Left forelimb (tissue), 1 donor: ENCODE measurements at regions not wholly inside any gene's neighbourhood (a gene's known extent, or its start where the extent isn't known, plus 50 kb on each side); places are given as distances from the start of the nearest gene placed in this dataset.
A peak's percentile ranks its signal among the peaks of the same experiment; 100 is the strongest.

Source experiments
- DNase-seq: peaks from one replicate; pipeline ENCODE4 v3.0.0-alpha.2; 2018; ENCODE audit warnings: low spot score

DNA sequence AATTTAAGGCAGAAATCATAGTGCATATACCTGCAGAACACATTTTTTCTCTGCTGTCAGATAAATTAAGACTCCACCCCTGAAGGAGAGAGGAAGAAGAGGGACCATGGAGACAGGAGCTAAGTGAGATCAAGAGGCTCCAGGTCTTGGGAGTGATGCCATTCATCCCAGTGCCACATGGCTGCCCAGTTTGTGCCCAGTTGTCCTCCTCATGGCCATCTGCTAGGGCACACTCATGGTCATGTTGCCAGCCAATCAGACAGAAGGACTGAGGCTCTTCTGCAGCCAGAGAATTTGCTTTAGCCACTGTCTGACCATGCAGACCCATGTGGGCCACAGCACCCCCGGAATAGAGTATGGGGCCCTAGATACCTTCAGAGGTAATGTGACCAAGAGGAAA is 270.5 kb upstream of the PROK2 start:
- no peak for DNase-seq

DNA sequence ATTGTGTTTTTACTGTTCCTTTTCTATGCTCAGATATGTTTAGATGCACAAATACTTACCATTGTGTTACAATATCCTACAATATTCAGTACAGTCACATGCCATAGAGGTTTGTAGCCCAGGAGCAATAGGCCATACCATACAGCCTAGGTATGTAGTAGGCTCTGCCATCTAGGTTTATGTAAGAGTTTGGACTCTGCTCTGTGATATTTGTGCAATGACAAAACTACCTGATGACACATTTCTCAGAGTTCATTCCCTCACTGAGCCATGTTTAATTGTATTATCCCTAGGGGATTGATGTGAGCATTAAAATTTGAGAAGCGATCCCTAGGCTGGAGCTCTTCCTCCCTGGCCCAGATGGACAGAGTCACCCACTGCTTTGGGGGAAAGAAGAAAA is 270.0 kb upstream of the PROK2 start:
- DNase-seq, result no peak

DNA sequence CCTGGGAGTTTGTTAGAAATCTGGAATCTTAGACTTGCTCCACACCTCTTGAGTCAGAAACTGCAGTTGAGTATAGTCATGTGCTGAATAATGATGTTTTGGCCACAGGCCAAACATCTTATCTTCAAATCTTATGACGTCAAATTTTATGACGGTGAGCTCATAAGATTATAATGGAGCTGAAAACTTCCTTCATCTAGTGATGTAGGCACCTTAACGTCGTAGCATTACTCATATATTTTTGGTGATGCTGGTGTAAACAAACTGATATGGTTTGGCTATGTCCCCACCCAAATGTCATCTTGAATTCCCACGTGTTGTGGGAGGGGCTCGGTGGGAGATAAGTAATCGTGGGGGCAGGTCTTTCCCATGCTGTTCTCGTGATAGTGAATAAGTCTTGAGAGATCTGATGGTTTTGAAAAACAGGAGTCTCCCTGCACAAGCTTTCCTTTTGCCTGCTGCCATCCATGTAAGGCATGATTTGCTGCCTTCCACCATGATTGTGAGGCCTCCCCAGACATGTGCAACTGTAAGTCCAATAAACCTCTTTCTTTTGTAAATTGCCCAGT is 268.0 kb upstream of the PROK2 start:
- no peak for DNase-seq

DNA sequence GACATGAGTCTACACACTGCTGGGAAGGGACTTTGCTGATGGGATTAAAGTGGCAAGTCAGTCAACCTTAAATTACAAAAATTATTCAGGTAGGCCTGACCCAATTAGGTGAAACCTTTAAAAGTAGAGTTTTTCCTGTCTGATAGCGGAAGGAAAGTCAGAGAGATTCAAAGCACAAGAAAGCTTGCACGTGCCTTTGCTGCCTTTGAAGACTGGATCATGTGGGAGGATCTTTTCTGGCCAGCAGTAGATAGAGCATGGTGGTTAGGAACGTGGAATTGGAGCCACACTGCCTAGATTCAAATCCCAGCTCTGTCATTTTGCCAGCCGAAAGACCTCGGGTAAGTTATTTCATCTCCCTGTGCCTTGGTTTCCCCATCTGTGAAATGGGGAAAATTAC is 265.8 kb upstream of the PROK2 start:
- no peak for DNase-seq

DNA sequence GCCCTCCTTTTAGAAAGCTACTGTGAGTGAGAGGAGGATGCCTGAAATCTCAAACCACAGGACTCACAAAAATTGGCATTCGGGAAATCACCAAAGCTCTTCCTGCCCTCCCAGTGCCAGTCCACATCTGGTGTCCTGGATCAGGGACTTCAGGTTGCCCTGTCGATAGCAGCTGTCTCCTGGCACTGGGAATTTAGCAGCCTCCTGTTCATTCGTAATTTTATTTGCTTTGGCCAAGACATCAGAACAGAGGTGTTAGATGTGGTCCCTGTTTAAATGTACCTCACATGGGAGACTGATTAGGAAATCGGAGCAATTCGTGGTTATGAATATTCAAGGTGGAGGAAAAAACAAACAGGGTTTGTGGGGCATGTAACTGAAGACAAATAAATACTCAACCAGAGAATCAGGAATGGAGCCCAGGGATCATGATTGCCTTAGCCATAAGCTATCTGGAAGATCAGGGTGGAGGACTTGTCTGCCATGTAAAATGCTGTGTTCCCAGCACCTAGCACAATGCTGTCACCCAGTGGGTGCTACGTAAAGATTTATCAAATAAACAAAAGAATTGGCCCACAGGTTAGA is 265.2 kb upstream of the PROK2 start:
- DNase-seq, result no peak

DNA sequence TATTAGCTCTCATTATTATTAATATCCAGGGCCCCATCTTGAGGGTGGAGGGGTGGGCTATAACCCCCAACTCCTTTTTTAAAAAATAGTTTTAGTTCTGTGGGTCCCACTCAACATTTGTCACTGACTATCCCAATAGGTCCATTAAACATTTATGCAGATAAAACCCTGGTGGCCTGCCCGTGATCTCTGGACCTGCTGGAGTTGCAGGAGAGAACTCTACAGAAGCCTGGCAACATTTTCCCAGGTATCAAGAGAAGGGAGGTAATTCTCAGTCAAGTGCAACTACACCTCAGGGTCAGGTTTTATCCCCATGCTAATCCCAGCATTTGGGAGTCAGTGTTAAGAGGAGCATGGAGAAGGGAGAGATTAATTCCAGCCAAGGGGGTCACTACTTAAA is 264.4 kb upstream of the PROK2 start:
- no peak for DNase-seq

DNA sequence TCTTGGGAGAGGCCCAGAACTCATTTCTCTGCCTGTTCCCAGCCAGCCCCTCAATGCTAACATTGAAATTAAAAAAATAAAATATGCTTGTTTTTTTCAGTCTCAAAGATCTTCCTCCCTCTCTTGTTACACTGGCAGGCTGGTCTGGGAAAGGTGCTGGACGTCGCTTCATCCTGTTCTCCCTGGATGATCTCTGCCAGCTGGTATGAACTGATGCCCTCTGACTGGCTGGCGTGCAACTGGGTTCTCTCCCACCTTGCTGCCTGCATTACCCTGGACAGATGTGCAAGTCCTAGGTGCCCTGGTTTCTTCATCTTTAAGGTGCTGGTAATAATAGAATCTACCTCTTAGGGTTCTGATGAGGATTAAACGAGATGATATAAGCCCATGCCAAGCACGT is 263.9 kb upstream of the PROK2 start:
- no peak for DNase-seq

DNA sequence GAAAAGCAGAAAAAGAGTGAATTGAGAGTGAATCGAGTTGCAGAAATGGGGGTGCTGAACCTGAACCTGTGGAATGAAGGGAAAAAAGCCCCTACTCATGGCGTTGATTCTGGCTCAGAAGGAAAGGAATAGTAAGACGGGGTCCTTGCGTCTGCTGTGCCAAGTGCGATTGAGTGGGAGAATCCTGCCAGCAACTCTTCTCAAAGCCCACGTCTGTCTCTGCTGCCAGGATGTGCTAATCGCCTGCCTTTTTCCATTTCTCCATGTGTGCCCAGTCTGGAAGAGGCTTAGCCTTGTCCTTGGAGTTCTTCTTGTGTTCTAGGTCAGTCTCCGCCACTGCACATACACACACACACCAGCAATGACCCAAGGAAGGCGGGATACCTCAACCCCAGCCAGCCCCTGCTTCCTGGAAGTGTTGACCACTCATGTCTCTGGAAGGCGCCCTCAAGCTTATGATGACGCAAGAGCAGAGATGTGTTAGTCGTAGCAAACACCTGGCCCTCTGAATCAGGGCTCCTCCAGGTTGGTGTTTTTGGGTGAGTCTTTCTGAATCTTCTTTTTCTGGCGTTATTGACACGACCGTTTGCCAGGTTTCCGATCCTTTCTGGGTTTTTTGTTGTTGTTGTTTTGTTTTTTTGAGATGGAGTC is 262.4 kb upstream of the PROK2 start:
- no peak for DNase-seq

DNA sequence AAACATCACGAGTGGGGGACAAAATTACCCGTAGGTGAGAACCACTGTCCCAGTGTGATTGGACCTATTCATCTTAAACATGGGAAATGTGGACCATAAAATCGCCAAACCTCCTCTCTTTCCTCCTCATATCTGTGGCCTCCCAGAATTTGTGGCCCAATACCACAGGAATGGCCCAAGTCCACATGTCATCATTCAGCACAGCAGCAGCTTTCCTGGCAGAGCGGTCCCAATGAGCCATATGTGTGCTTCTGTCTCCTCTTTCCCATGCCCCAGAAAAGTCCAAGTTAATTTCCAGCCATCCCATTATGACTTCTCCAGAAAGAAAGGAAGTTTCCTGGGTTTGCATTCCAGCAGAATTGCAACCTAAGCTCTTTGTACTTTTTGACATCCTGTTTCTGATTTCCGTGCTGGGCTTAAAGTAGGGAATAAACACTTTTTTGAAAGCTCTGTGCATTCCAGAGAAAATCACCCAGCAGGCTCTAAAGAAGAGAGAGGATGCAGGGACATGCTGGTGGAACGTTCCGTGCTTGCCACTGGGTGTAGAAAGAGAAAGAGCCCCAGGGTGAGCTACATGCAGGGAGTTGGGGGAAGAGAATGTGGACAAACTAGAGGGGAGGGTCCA is 259.4 kb upstream of the PROK2 start:
- no peak for DNase-seq

DNA sequence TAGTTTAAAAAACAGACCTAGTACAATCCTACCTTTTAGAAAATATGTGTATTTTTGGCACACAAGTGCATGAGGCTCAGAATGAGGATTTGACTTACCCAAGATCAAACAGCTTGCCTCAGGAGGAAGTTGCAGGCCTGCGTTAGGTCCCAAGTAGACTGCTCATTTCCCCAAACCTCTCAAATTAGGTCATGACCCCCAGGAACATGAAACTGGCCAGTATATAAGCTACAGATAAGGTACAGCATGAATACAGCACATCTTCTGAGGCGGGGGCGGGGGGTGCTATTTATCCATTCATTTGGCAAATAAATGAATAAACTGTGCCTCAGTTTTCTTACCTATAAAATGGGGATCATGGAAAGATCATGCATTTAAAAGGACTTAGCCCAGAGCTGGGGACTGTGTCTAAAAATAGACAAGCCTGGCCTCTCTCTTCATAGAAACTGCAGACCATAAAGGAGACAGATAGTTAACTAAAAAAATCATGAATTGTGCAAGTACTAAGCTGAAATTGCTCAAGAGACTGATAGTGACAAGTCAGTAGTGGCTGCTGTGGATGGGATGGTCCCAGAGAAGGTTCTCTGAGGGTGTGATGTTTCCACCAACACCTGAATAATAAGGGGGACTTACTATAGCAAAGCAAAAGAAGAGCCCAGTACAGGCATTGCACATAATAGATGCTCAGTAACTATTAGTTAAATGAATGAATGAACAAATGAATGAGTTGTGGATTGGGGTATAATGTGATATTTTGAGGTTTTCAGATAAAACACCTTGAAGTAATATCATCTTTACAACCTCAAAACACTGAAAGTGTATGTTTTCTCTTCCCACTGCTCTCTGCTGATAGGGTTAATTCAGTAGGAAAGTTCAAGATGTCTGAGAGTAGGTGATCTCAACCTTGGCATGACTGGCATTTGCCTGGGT is 258.5 kb upstream of the PROK2 start:
- DNase-seq, result no peak

DNA sequence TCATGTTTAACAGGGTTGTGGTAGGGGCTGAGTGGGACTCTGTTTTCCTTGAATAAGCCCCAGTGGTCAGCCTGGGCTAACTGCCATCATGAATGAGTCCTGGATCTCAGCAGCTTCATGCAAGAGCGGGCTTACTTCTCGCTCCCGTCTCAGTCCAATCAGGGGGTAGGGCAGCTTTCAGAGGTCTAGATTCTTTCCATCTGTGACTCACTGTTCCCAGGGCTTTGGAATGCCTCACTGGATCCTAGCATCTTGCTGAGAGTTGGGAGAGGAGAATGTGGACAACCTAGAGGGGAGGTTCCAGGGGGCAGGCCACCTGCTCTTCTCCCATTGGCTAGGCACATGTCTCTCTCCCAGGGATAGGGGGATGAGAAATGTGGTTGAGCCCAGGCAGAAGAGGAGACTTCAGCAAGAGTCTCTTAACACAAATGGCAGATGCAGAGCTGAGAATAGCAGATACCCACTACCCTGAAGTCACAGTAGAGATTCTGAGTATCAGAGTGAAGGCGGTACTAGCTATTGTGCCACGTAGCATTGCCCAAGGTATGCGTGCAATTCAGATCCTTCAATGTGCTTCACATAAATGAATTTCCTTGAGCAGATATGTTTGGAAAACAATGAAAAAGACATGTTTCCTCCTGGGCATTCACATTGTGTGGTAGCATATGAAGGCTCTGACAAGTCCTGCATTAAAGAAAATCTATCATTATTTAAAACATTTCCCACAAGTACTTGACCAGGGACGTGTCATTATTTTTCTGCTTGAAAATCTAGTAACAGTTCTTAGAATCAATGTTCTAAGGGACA is 257.7 kb upstream of the PROK2 start:
- no peak for DNase-seq

DNA sequence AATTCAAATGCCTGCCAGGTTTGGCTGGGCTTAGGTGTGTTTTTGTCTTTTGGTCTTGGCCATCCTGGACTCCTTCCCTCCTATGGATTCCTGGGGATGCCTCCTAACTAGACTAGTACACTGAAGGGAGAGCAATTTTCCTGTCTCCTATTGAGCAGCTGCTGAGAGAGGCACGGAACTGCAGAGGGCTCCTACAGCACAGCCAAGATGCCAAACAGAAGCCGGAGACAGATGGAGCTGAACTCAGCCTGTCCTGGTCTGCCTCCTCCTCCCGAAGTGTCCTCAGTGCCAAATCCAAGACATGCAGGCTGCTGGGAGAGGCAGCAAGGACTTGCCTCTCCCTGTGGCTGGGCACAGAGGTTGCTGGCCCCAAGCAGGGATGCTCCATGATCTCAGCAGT is 256.6 kb upstream of the PROK2 start:
- no peak for DNase-seq

DNA sequence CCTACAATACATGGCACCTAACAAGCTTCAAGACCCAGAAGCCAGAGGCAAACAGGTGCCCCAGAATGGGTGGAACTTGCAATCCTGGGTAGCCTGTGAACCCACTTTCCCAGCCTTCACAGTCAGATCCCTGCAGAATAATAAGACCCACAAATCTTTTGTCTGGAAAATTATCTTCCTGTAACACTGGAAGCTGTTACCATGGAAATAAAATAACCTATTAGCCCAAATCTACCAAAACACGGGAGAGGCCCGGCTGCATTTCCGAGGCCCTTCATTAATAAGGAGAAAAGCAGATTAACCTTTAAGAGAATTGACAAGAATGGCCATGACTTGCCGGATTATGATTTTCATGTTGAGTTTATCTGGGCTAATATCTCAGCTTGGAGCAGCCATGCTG is 256.1 kb upstream of the PROK2 start:
- DNase-seq, result no peak

DNA sequence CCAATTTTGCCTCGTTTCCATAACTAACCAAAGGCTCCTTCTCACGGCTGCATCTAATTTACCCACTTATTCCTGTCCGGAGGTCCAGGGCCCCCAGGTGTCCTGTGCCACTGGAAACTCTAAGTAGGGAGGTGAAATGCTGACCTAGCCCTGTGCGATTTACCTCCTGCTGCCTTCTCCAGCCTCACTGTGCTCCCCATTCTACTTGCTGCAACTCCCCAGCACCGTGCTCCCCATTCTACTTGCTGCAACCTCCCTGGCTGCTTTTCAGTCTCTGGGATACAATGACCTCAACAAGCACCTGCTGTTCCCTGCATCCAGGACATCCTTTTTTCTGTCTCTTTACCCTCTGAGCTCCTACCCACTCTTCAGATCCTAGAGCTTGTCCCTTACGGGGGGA is 254.7 kb upstream of the PROK2 start:
- peak; percentile 23 for DNase-seq

DNA sequence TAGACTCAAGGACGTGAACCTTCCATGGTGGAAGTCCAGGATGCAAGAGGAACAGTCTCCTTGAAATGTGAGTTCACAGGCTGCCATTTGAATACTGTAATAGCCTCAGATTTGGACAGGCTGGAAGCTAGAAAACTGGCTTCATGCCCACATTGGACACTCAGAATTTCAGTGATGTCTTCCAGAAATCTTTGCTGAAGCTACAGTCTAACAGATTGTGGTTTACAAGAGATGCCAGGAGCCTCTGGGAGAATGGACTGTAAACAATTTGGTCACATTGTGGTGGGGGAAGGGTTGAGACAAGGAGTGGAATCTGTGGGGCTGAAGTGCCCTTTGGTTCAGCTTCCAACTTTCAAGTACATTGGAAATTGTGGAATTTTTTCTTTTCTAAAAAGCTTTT is 252.0 kb upstream of the PROK2 start:
- no peak for DNase-seq

DNA sequence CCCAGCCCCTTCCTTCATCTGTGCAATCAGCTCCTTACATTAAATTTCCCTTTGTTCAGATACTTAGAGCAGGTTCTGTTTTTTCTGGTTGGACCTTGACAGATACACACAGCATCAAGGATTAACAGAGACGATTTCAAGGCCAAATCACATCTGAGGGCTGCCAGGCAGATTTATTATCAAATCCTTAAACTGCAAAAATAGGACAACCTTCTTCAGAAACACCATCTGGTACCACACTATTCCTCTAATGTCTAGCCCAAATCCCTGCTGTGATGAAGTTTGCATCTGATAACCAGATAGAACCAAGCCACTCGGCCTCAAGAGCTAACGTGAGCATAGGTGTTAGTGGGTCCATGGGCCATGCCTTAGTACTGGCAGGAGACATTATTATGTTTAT is 250.7 kb upstream of the PROK2 start:
- DNase-seq, result no peak

DNA sequence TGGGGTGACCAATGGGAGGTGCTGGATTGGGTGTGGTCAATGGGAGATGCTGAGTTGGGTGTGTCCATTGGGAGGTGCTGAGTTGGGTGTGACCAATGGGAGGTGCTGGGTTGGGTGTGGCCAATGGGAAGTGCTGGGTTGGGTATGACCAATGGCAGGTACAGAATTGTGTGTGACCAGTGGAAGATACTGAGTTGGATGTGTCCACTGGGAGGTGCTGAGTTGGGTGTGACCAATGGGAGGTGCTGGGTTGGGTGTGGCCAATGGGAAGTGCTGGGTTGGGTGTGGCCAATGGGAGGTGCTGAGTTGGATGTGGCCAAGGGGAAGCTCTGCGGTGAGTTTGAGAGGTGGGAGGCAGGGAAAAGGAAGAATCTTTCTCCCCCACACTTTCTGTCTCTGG is 250.0 kb upstream of the PROK2 start:
- DNase-seq, result no peak

DNA sequence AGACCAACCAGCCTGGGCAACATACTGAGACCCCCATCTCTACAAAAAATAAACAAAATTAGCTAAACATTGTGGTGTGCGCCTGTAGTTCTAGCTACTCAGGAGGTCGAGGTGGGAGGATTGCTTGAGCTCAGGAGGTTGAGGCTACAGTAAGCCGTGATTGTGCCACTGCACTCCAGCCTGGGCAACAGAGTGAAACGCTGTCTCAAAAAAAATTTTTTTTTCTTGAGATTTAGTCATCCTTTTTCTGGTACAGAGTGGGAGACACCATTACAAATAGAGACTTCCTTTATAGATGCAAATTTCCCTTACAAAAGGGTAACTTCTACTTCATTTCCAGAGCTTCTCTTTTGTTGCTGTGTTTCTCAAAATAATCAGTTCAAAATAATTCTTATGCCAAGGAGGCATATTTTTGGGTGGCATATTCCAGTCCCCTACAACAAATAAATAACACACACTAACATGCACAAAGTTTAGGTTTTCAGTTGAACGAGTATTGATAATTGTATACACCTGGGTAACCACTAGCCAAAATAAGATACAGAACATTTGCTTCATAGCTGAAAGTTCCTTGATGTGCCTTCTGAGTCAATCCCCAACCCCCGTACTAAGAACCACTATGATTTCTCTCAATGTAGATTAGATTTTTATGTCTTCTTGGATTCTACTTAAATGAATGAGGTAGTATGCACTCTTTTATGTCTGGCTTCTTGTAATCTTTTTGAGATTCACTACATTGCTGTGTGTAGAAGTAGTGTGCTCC is 248.9 kb upstream of the PROK2 start:
- DNase-seq, result no peak

DNA sequence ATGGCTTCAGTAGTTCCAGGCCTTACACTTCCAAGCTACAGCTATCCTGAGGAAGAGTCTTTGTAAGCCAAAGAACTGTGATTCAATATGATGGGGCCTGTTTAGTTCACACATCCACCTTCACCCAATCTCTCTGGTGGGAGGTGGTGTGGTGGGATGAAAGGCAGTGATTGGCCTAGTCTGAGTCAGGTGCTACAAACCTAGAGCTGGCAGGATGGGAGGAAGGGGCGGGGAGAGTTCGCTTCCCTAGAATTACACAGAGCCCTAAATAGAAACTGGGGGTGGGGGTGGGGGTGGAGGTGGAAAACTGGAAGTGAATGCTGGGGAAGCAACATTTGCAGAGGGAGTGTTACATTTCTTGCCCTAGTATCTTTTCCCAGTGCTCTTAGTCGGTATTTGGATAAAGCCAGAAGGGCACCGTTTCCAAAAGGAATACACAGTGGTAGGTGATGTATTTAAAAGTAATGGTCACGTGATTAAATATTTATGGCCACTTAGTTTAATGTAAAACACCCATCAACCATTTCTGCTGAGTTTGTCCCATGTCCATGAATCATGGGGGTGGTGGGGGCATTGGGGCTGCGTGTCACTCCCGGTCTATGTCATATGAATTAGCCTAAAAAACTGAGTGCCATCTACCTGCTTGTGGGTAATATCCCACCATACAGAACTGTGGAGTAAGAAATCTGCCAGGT is 247.6 kb upstream of the PROK2 start:
- DNase-seq, result no peak

DNA sequence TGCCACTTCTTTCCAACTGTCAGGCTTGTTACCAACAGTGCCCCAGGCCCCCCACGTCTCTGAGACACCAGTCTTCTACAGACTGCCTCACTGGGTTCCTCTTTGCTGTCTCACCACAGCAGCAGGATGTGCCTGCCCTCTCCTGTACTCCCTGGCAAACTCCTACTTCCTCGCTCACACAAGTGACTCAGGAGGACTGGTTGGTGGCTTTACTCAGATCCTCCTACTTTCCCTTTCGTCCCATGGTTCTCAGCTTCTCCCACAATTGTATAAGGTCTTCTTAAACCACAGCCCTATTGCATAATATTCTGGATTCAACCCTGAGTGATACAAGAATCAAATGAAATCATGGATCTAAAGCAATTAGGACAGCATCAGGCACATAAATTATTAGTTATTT is 246.6 kb upstream of the PROK2 start:
- no peak for DNase-seq
